HUES64 (cell line): ENCODE measurements at regions not wholly inside any gene's neighbourhood (a gene's known extent, or its start where the extent isn't known, plus 50 kb on each side); places are given as distances from the start of the nearest gene placed in this dataset.

Experiments
- H3K27ac ChIP-seq: 2 replicates; pipeline ENCODE4 v1.7.0; 2013; ENCODE audit warnings: low read depth, low read length, inconsistent platforms
- H3K27me3 ChIP-seq: 2 replicates; pipeline ENCODE4 v1.6.1; 2013; ENCODE audit warnings: mild to moderate bottlenecking, low read length; ENCODE audit not compliant: insufficient read depth
- H3K36me3 ChIP-seq: 2 replicates; pipeline ENCODE4 v1.6.1; 2013; ENCODE audit warnings: mild to moderate bottlenecking, low read length; ENCODE audit not compliant: insufficient read depth
- H3K4me1 ChIP-seq: 2 replicates; pipeline ENCODE4 v1.6.1; 2013; ENCODE audit warnings: mild to moderate bottlenecking, low read length, moderate library complexity; ENCODE audit not compliant: insufficient read depth
- H3K4me3 ChIP-seq: 2 replicates; pipeline ENCODE4 v1.5.1; 2013; ENCODE audit warnings: mild to moderate bottlenecking, low read length, moderate library complexity
- H3K9ac ChIP-seq: 2 replicates; pipeline ENCODE4 v1.6.1; 2013; ENCODE audit warnings: mild to moderate bottlenecking, low read depth, low read length
- H3K9me3 ChIP-seq: 2 replicates; pipeline ENCODE4 v1.6.1; 2013; ENCODE audit warnings: low read depth, low read length; ENCODE audit not compliant: insufficient read depth
- WGBS: fragments of 150-250, 120-280 bp; methylation state at CpG from one replicate; pipeline ENCODE4 v1.1.7; 2013; ENCODE audit warnings: missing lambda C conversion rate; 5-methylcytosine and 5-hydroxymethylcytosine counted together

DNA sequence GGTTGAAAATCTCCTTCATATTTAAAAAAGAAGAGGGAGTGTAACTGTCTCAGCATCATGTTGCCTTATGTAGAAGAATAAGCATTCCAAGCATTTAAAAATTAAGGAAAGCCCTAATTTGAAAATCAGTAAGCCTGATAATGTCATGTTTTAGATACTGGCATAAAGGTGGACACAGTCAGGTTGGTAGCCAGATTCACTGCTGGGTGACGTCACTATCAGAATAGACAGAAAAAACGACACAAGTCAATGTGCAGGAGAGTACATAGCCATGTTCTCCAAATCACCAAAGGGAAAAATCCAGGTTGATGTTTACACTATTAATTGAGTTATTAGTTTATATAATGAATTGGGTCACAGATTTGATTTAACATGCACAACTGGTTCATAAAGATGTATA, 50.8 kb upstream of the POU3F2 start:
- 89% methylated on average over 2 of the region's 2 CpGs for WGBS
- no peaks in the 10 kb centered on the region for H3K27me3 ChIP-seq

More for the DNA sequence above, 50.8 kb upstream of the POU3F2 start:
- no peaks in the 10 kb centered on the region for H3K36me3 ChIP-seq
- H3K4me1 ChIP-seq = peaks cover 10% of the 10 kb centered on the region
- no peak overlapping the region for H3K4me3 ChIP-seq
- H3K9me3 ChIP-seq = no peaks in the 10 kb centered on the region
- no peak overlapping the region for H3K9ac ChIP-seq
- H3K27ac ChIP-seq = no peak overlapping the region
